ENCODE measurements at regions not wholly inside any gene's neighbourhood (a gene's known extent, or its start where the extent isn't known, plus 50 kb on each side); places are given as distances from the start of the nearest gene placed in this dataset.

- TF ChIP-seq CTCF (conservative IDR thresholded peaks at IDR 0.05; ENCODE audit: low read depth, low read length) (no peak), EZH2 (IDR thresholded peaks at IDR 0.05; ENCODE audit: borderline replicate concordance, low read depth, low read length, poor library complexity, severe bottlenecking) (no peak)
These were observed 180.4 kb downstream of the BMP7 start for GRCh38 chr20:57086066-57086465.
